IMR-90 (cell line): ENCODE measurements at regions not wholly inside any gene's neighbourhood (a gene's known extent, or its start where the extent isn't known, plus 50 kb on each side); places are given as distances from the start of the nearest gene placed in this dataset.

Experiments
- ATAC-seq: fragments of 200-7000 bp; cut with Tn5 transposase; 2 replicates; pipeline ENCODE4 v1.9.1; 2020; ENCODE audit warnings: low read depth, mild to moderate bottlenecking, moderate library complexity
- BruUV-seq: library from RNA; stranded (reverse); fragments of 400-500 nt; replicated peaks from 2 replicates; lab custom pipeline; 2021; lab: Mats Ljungman, UMichigan
- CTCF ChIA-PET: fragments of 300-600 bp; formaldehyde crosslinking; extraction: SDS; loops from one replicate; lab custom pipeline; 2021; ENCODE audit warnings: antibody characterized with exemption; lab: Yijun Ruan, JAX
- POLR2A ChIA-PET: fragments of 300-600 bp; sonication (Branson Sonifier 250); formaldehyde crosslinking; loops from one replicate; lab custom pipeline; 2022; ENCODE audit warnings: antibody characterized with exemption; ENCODE audit not compliant: unreplicated experiment; lab: Charles Lee
- DNase-seq: peaks from one replicate; pipeline ENCODE4 v3.0.0; 2013
- H2AFZ ChIP-seq: replicated peaks from 2 replicates; pipeline ENCODE3; 2013; ENCODE audit warnings: low read length, mild to moderate bottlenecking; ENCODE audit not compliant: poor library complexity
- H2AK5ac ChIP-seq: 2 replicates; pipeline ENCODE4 v1.6.1; 2013; ENCODE audit warnings: low read depth, low read length, inconsistent platforms
- H2AK9ac ChIP-seq: replicated peaks from 2 replicates; pipeline ENCODE3; 2013; ENCODE audit warnings: mild to moderate bottlenecking, low read depth, low read length, moderate library complexity; ENCODE audit not compliant: poor library complexity
- H2BK120ac ChIP-seq: 2 replicates; pipeline ENCODE4 v1.6.1; 2013; ENCODE audit warnings: low read depth, low read length, inconsistent platforms
- H2BK15ac ChIP-seq: 3 replicates; pipeline ENCODE4 v1.6.1; 2013; ENCODE audit warnings: low read depth, low read length, inconsistent platforms
- H2BK20ac ChIP-seq: 2 replicates; pipeline ENCODE4 v1.6.1; 2013; ENCODE audit warnings: low read depth, mild to moderate bottlenecking, inconsistent platforms, low read length, moderate library complexity
- H2BK5ac ChIP-seq: 2 replicates; pipeline ENCODE4 v1.6.1; 2013; ENCODE audit warnings: mild to moderate bottlenecking, low read depth, low read length, inconsistent platforms; ENCODE audit not compliant: poor library complexity, severe bottlenecking
- H3K14ac ChIP-seq: replicated peaks from 2 replicates; pipeline ENCODE4 v1.6.1; 2013; ENCODE audit warnings: low read depth, low read length, inconsistent platforms
- H3K18ac ChIP-seq: 2 replicates; pipeline ENCODE4 v1.6.1; 2013; ENCODE audit warnings: low read depth, low read length, control low read depth
- H3K23ac ChIP-seq: 2 replicates; pipeline ENCODE4 v1.6.1; 2013; ENCODE audit warnings: low read depth, low read length, inconsistent platforms
- H3K27ac ChIP-seq: 2 replicates; pipeline ENCODE4 v1.5.1; 2013; ENCODE audit warnings: mild to moderate bottlenecking, control low read depth, low read length; ENCODE audit not compliant: insufficient read depth
- H3K27me3 ChIP-seq: 2 replicates; pipeline ENCODE4 v1.6.1; 2013; ENCODE audit warnings: low read length; ENCODE audit not compliant: control insufficient read depth, insufficient read depth
- H3K36me3 ChIP-seq: 2 replicates; pipeline ENCODE4 v1.6.1; 2013; ENCODE audit warnings: low read length, mixed read lengths; ENCODE audit not compliant: control insufficient read depth, insufficient read depth
- H3K4ac ChIP-seq: 2 replicates; pipeline ENCODE4 v1.6.1; 2013; ENCODE audit warnings: low read depth, low read length, inconsistent platforms
- H3K4me1 ChIP-seq: 2 replicates; pipeline ENCODE4 v1.6.1; 2013; ENCODE audit warnings: low read length, mixed read lengths; ENCODE audit not compliant: control insufficient read depth, insufficient read depth
- H3K4me2 ChIP-seq: 2 replicates; pipeline ENCODE4 v1.6.1; 2013; ENCODE audit warnings: low read depth, mild to moderate bottlenecking, control low read depth, low read length, moderate library complexity
- H3K4me3 ChIP-seq: 2 replicates; pipeline ENCODE4 v1.5.1; 2013; ENCODE audit warnings: low read depth, mild to moderate bottlenecking, control low read depth, low read length, moderate library complexity; ENCODE audit not compliant: insufficient read depth
- H3K56ac ChIP-seq: 2 replicates; pipeline ENCODE4 v1.6.1; 2013; ENCODE audit warnings: low read length, inconsistent platforms; ENCODE audit not compliant: insufficient read depth; ENCODE audit errors: extremely low read depth
- H3K79me1 ChIP-seq, 2 experiments: 2 replicates each; pipeline ENCODE4 v1.6.1; 2013; ENCODE audit warnings: low read length in 2 of 2, inconsistent platforms in 1 of 2, low read depth in 1 of 2
- H3K9ac ChIP-seq: 2 replicates; pipeline ENCODE4 v1.6.1; 2013; ENCODE audit warnings: low read depth, low read length, control low read depth
- H3K9me1 ChIP-seq: 2 replicates; pipeline ENCODE4 v1.6.1; 2013; ENCODE audit warnings: low read length, inconsistent platforms; ENCODE audit not compliant: insufficient read depth
- H3K9me3 ChIP-seq: 2 replicates; pipeline ENCODE4 v1.6.1; 2013; ENCODE audit warnings: low read length; ENCODE audit not compliant: control insufficient read depth, insufficient read depth
- H4K20me1 ChIP-seq: 2 replicates; pipeline ENCODE4 v1.6.1; 2013; ENCODE audit warnings: low read length, inconsistent platforms; ENCODE audit not compliant: insufficient read depth
- H4K5ac ChIP-seq: 2 replicates; pipeline ENCODE4 v1.6.1; 2013; ENCODE audit warnings: mild to moderate bottlenecking, low read depth, low read length, control low read depth
- H4K8ac ChIP-seq, 2 experiments: 2 replicates each; pipeline ENCODE4 v1.6.1; 2013; ENCODE audit warnings: low read depth in 2 of 2, low read length in 2 of 2, control low read depth in 1 of 2, inconsistent platforms in 1 of 2
- H4K91ac ChIP-seq: 2 replicates; pipeline ENCODE4 v1.6.1; 2013; ENCODE audit warnings: low read depth, low read length, inconsistent platforms; ENCODE audit not compliant: insufficient read depth
- CEBPB ChIP-seq: IDR thresholded peaks from 2 replicates; pipeline ENCODE4 v1.6.1; 2012; ENCODE audit warnings: low read depth, low read length, improper control_type of control experiment
- RAD21 ChIP-seq: IDR thresholded peaks from 2 replicates; pipeline ENCODE4 v1.6.1; 2012; ENCODE audit warnings: low read length, improper control_type of control experiment
- RFX5 ChIP-seq: IDR thresholded peaks from 2 replicates; pipeline ENCODE4 v1.8.0; 2012; ENCODE audit warnings: low read depth, mild to moderate bottlenecking, low read length, moderate library complexity
- WGBS, 2 experiments: methylation state at CpG; one replicate each; pipeline versions ENCODE4 v1.1.5 to v1.1.7; 2013; ENCODE audit warnings: missing lambda C conversion rate in 2 of 2; ENCODE audit not compliant: insufficient read length in 1 of 2; ENCODE audit errors: extremely low coverage in 2 of 2; 5-methylcytosine and 5-hydroxymethylcytosine counted together
- dilution Hi-C: fragments of 300-500 bp; cut with HindIII; formaldehyde crosslinking; loops from one replicate; pipeline ENCODE4 v1.14.3; 2018; ENCODE audit warnings: low sequenced_read_pairs; ENCODE audit not compliant: unreplicated experiment
- in situ Hi-C: fragments of 300-500 bp; cut with MboI; formaldehyde crosslinking; loops from 3 replicates; pipeline ENCODE4 v1.14.3; 2019; ENCODE audit warnings: low sequenced_read_pairs, inconsistent platforms, mixed read lengths
- intact Hi-C: fragments of 100-400 bp; cut with micrococcal nuclease; formaldehyde crosslinking; loops from 2 replicates; pipeline ENCODE4 v1.10.0; 2022
- TF ChIP-seq, protein P1 (sequence below): conservative IDR thresholded peaks from 2 replicates; pipeline ENCODE4 v1.5.1; 2012; ENCODE audit warnings: mild to moderate bottlenecking, low read depth, low read length, improper control_type of control experiment

DNA sequence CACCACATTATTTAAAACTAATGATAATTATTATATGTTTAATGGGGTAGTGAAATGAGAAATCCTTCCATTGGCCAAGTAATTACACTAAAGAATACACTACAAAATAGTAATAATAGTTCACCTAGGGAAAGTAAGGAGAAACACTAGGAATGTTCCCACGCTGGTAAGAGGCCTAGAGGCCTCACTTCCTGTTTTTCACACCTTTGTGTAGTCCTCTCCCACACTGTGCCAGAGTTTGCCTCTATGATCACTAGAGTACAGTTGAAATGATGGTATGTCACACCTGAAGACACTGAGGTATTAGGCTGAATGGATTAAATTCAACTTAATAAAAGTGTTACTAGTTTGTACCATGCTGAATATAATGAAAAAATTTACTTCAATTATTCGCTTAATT is 1348.0 kb upstream of the ATXN8OS start:
- no peak overlapping the region for H2BK5ac ChIP-seq
- H3K9me3 ChIP-seq: peaks cover 5% of the 10 kb centered on the region
- H3K14ac ChIP-seq: no peak overlapping the region
- no peaks in the 10 kb centered on the region for H4K20me1 ChIP-seq
- no peak overlapping the region for H4K91ac ChIP-seq
- BruUV-seq: no TSS peak
- H3K56ac ChIP-seq: no peak overlapping the region
- no peak overlapping the region for H2BK15ac ChIP-seq
- no peak overlapping the region for H4K5ac ChIP-seq
- H3K27me3 ChIP-seq: no peaks in the 10 kb centered on the region
- ATAC-seq (no peak), DNase-seq (no peak)
- no peak overlapping the region for H4K8ac ChIP-seq
- H3K4me2 ChIP-seq: no peak overlapping the region
- dilution Hi-C loops: no loop called here
- H2BK20ac ChIP-seq: no peak overlapping the region
- H2AK9ac ChIP-seq: no peak overlapping the region
- TF ChIP-seq RAD21 (no peak), RFX5 (no peak), CEBPB (no peak)
- TF ChIP-seq, protein P1, sequence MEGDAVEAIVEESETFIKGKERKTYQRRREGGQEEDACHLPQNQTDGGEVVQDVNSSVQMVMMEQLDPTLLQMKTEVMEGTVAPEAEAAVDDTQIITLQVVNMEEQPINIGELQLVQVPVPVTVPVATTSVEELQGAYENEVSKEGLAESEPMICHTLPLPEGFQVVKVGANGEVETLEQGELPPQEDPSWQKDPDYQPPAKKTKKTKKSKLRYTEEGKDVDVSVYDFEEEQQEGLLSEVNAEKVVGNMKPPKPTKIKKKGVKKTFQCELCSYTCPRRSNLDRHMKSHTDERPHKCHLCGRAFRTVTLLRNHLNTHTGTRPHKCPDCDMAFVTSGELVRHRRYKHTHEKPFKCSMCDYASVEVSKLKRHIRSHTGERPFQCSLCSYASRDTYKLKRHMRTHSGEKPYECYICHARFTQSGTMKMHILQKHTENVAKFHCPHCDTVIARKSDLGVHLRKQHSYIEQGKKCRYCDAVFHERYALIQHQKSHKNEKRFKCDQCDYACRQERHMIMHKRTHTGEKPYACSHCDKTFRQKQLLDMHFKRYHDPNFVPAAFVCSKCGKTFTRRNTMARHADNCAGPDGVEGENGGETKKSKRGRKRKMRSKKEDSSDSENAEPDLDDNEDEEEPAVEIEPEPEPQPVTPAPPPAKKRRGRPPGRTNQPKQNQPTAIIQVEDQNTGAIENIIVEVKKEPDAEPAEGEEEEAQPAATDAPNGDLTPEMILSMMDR: no peak
- H3K9me1 ChIP-seq: no peaks in the 10 kb centered on the region
- ChIA-PET POLR2A (no interaction called here), CTCF (no interaction called here)
- no peak overlapping the region for H3K23ac ChIP-seq
- no CpG with 5 or more reads among the region's 2 CpGs for WGBS, 2 experiments
- no peak overlapping the region for H3K4me3 ChIP-seq
- no peaks in the 10 kb centered on the region for H3K79me1 ChIP-seq
- intact Hi-C loops: no loop called here
- in situ Hi-C loops: no loop called here
- H3K9ac ChIP-seq: no peak overlapping the region
- no peak overlapping the region for H3K4ac ChIP-seq
- H3K27ac ChIP-seq: no peak overlapping the region
- no peak overlapping the region for H2AK5ac ChIP-seq
- H2AFZ ChIP-seq: no peak overlapping the region
- no peaks in the 10 kb centered on the region for H3K4me1 ChIP-seq
- H2BK120ac ChIP-seq: no peak overlapping the region
- H3K36me3 ChIP-seq: no peaks in the 10 kb centered on the region
- no peak overlapping the region for H3K18ac ChIP-seq
